PC-3 (cell line): ENCODE measurements at regions not wholly inside any gene's neighbourhood (a gene's known extent, or its start where the extent isn't known, plus 50 kb on each side); places are given as distances from the start of the nearest gene placed in this dataset.

ENCODE experiments used
- ATAC-seq: fragments of 200-7000 bp; cut with Tn5 transposase; 2 replicates; pipeline ENCODE4 v1.9.1; 2020; ENCODE audit warnings: mild to moderate bottlenecking, moderate library complexity
- BruUV-seq: library from RNA; stranded (reverse); fragments of 400-500 nt; replicated peaks from 2 replicates; lab custom pipeline; 2021; lab: Mats Ljungman, UMichigan
- CTCF ChIA-PET: fragments of 300-600 bp; sonication (Branson Sonifier 250); formaldehyde crosslinking; loops from one replicate; lab custom pipeline; 2022; ENCODE audit warnings: antibody characterized with exemption; lab: Charles Lee
- POLR2A ChIA-PET: fragments of 300-600 bp; sonication (Branson Sonifier 250); formaldehyde crosslinking; loops from one replicate; lab custom pipeline; 2022; ENCODE audit warnings: antibody characterized with exemption; ENCODE audit not compliant: unreplicated experiment; lab: Charles Lee
- DNase-seq: peaks from one replicate; pipeline ENCODE4 v3.0.0-alpha.2; 2015
- H2AFZ ChIP-seq: fragments of 300-600 bp; sonication (generic); 2 replicates; pipeline ENCODE4 v1.6.0; 2016; ENCODE audit warnings: antibody characterized with exemption, low read length
- H3F3A ChIP-seq: fragments of 300-600 bp; sonication (generic); one replicate; pipeline ENCODE4 v1.6.0; 2017; ENCODE audit warnings: antibody characterized with exemption, low read length, control low read depth, mild to moderate bottlenecking; ENCODE audit not compliant: unreplicated experiment
- H3K27ac ChIP-seq: fragments of 300-600 bp; sonication (generic); 2 replicates; pipeline ENCODE4 v1.5.1; 2016; ENCODE audit warnings: mild to moderate bottlenecking, low read length
- H3K27me3 ChIP-seq: fragments of 300-600 bp; sonication (generic); 2 replicates; pipeline ENCODE4 v1.6.1; 2016; ENCODE audit warnings: low read length, mixed read lengths
- H3K36me3 ChIP-seq: fragments of 300-600 bp; sonication (generic); 2 replicates; pipeline ENCODE4 v1.6.1; 2016; ENCODE audit warnings: low read depth, mixed run types, low read length, mixed read lengths
- H3K4me1 ChIP-seq: fragments of 300-600 bp; sonication (generic); 2 replicates; pipeline ENCODE4 v1.5.1; 2016; ENCODE audit warnings: low read length; ENCODE audit not compliant: insufficient read depth
- H3K4me2 ChIP-seq: fragments of 300-600 bp; sonication (generic); 2 replicates; pipeline ENCODE4 v1.6.0; 2016; ENCODE audit warnings: low read length
- H3K4me3 ChIP-seq: fragments of 300-600 bp; sonication (generic); 2 replicates; pipeline ENCODE4 v1.5.1; 2016; ENCODE audit warnings: mild to moderate bottlenecking, low read length, mixed read lengths
- H3K79me2 ChIP-seq: fragments of 300-600 bp; sonication (generic); 2 replicates; pipeline ENCODE4 v1.6.1; 2017; ENCODE audit warnings: low read length, mixed read lengths
- H3K9ac ChIP-seq: fragments of 300-600 bp; sonication (generic); 2 replicates; pipeline ENCODE4 v1.6.0; 2016; ENCODE audit warnings: mild to moderate bottlenecking, low read length
- H3K9me2 ChIP-seq: fragments of 300-600 bp; sonication (generic); replicated peaks from 2 replicates; pipeline ENCODE4 v1.6.1; 2016; ENCODE audit warnings: mixed run types, low read length, mixed read lengths
- H3K9me3 ChIP-seq: fragments of 300-600 bp; sonication (generic); 2 replicates; pipeline ENCODE4 v1.6.1; 2016; ENCODE audit warnings: low read length, mixed read lengths
- H4K20me1 ChIP-seq: fragments of 300-600 bp; sonication (generic); 2 replicates; pipeline ENCODE4 v1.6.1; 2016; ENCODE audit warnings: low read length, mixed read lengths
- EZH2 ChIP-seq: fragments of 300-600 bp; sonication (generic); IDR thresholded peaks from one replicate; pipeline ENCODE4 v1.6.1; 2017; ENCODE audit warnings: antibody characterized with exemption, mild to moderate bottlenecking, low read length; ENCODE audit not compliant: unreplicated experiment
- EZH2phosphoT487 ChIP-seq: fragments of 300-600 bp; sonication (generic); IDR thresholded peaks from 2 replicates; pipeline ENCODE4 v1.6.1; 2018; ENCODE audit warnings: mild to moderate bottlenecking, antibody characterized with exemption, low read length, borderline replicate concordance
- intact Hi-C: fragments of 100-400 bp; cut with micrococcal nuclease; formaldehyde crosslinking; loops from 2 replicates; pipeline ENCODE4 v1.9.0; 2023
- TF ChIP-seq, protein P1 (sequence below): fragments of 300-600 bp; sonication (generic); conservative IDR thresholded peaks from 2 replicates; pipeline ENCODE4 v1.5.1; 2017; ENCODE audit warnings: antibody characterized with exemption, low read depth, mild to moderate bottlenecking, low read length

DNA sequence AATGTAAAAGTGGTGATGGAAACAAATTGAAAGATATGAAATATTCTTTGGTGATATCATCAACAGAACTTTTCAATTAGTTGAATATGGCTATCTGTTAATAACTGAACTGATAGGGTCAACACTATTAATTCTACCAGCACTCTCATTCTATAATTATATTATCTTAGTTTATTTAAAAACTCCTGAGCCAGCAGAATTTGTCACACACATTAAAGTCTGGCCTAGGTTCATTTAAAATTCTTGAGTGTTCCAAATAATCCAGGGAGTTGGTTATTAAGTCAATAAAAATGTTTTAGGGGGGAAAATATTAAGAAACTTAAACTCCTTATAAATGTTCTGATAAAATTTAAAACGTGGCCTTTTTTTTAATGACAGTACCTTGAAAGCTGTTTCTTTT is 189.6 kb upstream of the GRM7 start:
- Histone ChIP-seq H2AFZ (no peak overlapping the region), H3K9me3 (peaks cover 18% of the 10 kb centered on the region; the same call in 1 of the 2 replicates), H3K4me1 (no peaks in the 10 kb centered on the region), H3K79me2 (no peaks in the 10 kb centered on the region), H3K4me2 (no peak overlapping the region), H3K27ac (no peak overlapping the region), H3F3A (no peaks in the 10 kb centered on the region), H3K9me2 (no peaks in the 10 kb centered on the region), H3K9ac (no peak overlapping the region), H3K27me3 (no peaks in the 10 kb centered on the region), H4K20me1 (no peaks in the 10 kb centered on the region), H3K36me3 (no peaks in the 10 kb centered on the region), H3K4me3 (no peak overlapping the region)
- ATAC-seq (no peak), DNase-seq (no peak)
- ChIA-PET POLR2A (no interaction called here), CTCF (no interaction called here)
- BruUV-seq: no TSS peak
- intact Hi-C loops: no loop called here
- TF ChIP-seq, protein P1, sequence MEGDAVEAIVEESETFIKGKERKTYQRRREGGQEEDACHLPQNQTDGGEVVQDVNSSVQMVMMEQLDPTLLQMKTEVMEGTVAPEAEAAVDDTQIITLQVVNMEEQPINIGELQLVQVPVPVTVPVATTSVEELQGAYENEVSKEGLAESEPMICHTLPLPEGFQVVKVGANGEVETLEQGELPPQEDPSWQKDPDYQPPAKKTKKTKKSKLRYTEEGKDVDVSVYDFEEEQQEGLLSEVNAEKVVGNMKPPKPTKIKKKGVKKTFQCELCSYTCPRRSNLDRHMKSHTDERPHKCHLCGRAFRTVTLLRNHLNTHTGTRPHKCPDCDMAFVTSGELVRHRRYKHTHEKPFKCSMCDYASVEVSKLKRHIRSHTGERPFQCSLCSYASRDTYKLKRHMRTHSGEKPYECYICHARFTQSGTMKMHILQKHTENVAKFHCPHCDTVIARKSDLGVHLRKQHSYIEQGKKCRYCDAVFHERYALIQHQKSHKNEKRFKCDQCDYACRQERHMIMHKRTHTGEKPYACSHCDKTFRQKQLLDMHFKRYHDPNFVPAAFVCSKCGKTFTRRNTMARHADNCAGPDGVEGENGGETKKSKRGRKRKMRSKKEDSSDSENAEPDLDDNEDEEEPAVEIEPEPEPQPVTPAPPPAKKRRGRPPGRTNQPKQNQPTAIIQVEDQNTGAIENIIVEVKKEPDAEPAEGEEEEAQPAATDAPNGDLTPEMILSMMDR: no peak
- TF ChIP-seq EZH2phosphoT487 (no peak), EZH2 (no peak)

DNA sequence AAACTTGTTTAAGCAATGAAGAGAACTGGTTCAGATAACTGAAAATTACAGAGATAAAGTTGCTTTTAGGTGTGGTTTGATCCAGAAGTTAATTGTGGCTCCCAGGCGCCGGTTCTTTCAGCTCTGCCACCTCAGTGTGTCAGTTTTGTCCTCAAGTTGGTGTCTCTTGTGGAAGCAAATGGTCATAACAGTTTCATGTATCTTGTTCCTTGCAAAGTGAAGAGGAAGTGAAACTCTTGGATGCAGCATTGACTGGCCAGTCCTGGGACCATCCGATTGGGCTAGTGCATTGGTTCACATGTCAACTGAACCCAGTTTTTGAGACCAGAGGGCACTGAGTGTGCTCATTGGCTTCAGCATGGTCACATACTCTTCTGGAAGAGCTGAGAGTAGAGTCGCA is 181.4 kb upstream of the GRM7 start:
- intact Hi-C loops: no loop called here
- no peak for ATAC-seq
- Histone ChIP-seq H3K9ac (no peak overlapping the region), H3K4me2 (no peak overlapping the region), H3K27me3 (no peaks in the 10 kb centered on the region), H3F3A (no peaks in the 10 kb centered on the region), H3K4me3 (no peak overlapping the region), H2AFZ (no peak overlapping the region), H3K27ac (no peak overlapping the region), H3K9me2 (no peaks in the 10 kb centered on the region), H4K20me1 (no peaks in the 10 kb centered on the region), H3K4me1 (no peaks in the 10 kb centered on the region), H3K36me3 (no peaks in the 10 kb centered on the region), H3K9me3 (peaks cover 15% of the 10 kb centered on the region; the same call in 1 of the 2 replicates), H3K79me2 (no peaks in the 10 kb centered on the region)
- no TSS peak for BruUV-seq
- POLR2A ChIA-PET: no interaction called here
- DNase-seq: no peak
- TF ChIP-seq EZH2phosphoT487 (no peak), EZH2 (no peak)
- TF ChIP-seq, protein P1: no peak
- CTCF ChIA-PET: no interaction called here

DNA sequence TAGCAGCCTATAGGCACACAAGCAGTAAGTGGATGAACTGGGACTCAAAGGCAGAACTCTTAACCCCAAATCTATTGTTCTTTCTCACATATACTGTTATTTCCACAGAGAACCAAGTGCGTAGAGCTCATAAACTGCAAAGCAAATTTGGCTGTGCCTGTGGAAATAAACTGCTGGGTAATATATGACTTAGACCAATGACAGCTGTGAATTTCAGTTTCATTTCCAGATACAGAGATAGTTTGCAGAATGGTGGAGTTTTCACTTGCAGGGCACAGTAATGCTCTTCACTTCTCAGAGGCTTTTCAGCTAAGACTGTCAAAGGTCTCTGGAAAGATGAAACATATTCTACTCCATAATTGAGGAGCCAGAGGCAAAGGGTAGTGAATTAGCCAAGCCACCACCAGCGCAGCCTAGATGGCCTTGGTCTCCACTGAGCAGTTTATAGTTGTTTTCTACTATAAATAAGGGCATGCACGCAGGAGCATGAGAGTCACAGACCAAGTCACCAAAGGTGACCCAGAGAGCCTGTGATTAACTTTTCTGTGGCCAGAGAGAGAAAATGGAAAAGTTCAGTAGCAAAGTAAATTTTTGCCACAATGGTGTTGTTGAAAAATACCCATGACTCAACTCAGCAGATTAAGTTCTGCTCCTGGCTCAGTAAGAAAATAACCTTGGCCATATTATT is 180.7 kb upstream of the GRM7 start:
- TF ChIP-seq EZH2: no peak
- TF ChIP-seq EZH2phosphoT487: no peak
- TF ChIP-seq, protein P1: no peak
- intact Hi-C loops: no loop called here
- H3K4me2 ChIP-seq: no peak overlapping the region
- POLR2A ChIA-PET: no interaction called here
- peaks cover 15% of the 10 kb centered on the region; the same call in 1 of the 2 replicates for H3K9me3 ChIP-seq
- no peak overlapping the region for H3K27ac ChIP-seq
- no peak overlapping the region for H3K9ac ChIP-seq
- no peaks in the 10 kb centered on the region for H3F3A ChIP-seq
- ATAC-seq (no peak), DNase-seq (no peak)
- no peaks in the 10 kb centered on the region for H3K9me2 ChIP-seq
- H3K79me2 ChIP-seq: no peaks in the 10 kb centered on the region
- CTCF ChIA-PET: no interaction called here
- H2AFZ ChIP-seq: no peak overlapping the region
- no TSS peak for BruUV-seq
- no peak overlapping the region for H3K4me3 ChIP-seq
- no peaks in the 10 kb centered on the region for H3K36me3 ChIP-seq
- H4K20me1 ChIP-seq: no peaks in the 10 kb centered on the region
- no peaks in the 10 kb centered on the region for H3K4me1 ChIP-seq
- H3K27me3 ChIP-seq: no peaks in the 10 kb centered on the region
